DND-41 (cell line): ENCODE measurements at regions not wholly inside any gene's neighbourhood (a gene's known extent, or its start where the extent isn't known, plus 50 kb on each side); places are given as distances from the start of the nearest gene placed in this dataset.

ENCODE experiments used
- EZH2 ChIP-seq: IDR thresholded peaks from 3 replicates; pipeline ENCODE4 v1.6.1; 2012; ENCODE audit warnings: borderline replicate concordance, low read depth, mild to moderate bottlenecking, moderate library complexity, low read length, inconsistent platforms; ENCODE audit not compliant: severe bottlenecking
- TF ChIP-seq, protein P1 (sequence below): IDR thresholded peaks from 2 replicates; pipeline ENCODE4 v1.5.1; 2012; ENCODE audit warnings: borderline replicate concordance, low read length, moderate library complexity, mild to moderate bottlenecking; ENCODE audit not compliant: poor library complexity, severe bottlenecking; ENCODE audit errors: extremely low read depth

DNA sequence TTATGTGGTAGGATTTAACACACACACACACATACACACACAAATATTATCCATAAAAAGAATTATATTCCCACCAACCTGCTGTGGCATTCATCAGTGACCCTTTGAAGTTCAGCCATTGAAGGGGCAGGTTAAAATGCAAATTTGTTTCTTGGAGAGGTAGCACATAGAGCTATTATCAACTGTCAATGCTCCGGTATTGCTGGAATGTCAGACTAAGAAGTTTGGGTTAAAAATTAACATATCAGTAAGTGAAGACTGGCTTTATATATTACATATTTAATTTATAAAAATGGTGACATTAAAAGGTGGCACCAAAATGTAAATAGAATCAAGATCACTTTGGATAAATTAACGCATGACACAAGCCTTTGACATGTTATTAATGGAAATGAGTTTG lies 207.3 kb downstream of the DAD1 start:
- TF ChIP-seq, protein P1, sequence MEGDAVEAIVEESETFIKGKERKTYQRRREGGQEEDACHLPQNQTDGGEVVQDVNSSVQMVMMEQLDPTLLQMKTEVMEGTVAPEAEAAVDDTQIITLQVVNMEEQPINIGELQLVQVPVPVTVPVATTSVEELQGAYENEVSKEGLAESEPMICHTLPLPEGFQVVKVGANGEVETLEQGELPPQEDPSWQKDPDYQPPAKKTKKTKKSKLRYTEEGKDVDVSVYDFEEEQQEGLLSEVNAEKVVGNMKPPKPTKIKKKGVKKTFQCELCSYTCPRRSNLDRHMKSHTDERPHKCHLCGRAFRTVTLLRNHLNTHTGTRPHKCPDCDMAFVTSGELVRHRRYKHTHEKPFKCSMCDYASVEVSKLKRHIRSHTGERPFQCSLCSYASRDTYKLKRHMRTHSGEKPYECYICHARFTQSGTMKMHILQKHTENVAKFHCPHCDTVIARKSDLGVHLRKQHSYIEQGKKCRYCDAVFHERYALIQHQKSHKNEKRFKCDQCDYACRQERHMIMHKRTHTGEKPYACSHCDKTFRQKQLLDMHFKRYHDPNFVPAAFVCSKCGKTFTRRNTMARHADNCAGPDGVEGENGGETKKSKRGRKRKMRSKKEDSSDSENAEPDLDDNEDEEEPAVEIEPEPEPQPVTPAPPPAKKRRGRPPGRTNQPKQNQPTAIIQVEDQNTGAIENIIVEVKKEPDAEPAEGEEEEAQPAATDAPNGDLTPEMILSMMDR: no peak
- no peak for TF ChIP-seq EZH2
